ENCODE measurements at regions not wholly inside any gene's neighbourhood (a gene's known extent, or its start where the extent isn't known, plus 50 kb on each side); places are given as distances from the start of the nearest gene placed in this dataset.
"Not testable (repeated sequence)": the region's sequence is repeated elsewhere in the genome, so short reads cannot be mapped to it uniquely, and the experiment has no call there.

DNA sequence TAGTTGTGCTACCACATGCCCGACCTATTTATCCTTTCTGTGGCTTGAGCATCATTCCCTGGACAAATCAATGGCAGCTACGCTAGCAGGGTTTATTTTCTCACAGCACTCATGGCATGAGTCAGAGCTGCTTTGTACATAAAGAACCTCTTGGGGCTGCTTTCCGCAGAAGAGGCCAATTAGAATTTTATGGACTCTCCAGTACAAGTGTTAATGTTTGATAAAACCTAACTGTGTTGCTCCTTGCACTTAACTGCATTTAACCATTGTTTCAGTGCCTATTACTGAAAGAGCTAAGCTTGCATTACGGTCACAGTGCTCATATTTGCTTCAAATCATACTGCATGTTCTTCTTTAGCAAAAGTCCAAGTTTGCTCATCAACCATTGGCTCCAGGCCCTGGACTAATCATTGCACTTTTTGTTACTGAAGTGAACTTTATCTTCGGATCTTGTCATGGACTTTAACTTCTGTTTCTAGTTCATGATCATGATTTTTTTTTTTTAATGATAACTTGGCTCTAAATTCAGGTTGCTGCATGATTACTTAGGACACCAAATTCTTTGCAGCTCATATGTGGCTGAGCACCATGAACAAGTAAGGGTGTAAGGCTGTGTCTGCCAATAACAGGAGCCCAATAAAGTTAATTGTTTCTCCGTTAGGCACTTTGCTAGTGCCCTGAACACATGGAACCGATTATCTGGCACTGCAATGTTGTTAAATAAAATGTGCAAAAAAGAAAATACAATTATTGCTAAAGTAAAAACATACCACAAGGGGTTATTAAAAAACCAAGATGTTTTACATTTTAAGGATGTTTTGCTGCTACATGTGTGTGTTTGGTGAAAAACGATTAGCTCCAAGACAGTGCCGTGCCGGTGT, 492.2 kb downstream of the KCNJ2 start:
- DNase-seq: peak; percentile 90

DNA sequence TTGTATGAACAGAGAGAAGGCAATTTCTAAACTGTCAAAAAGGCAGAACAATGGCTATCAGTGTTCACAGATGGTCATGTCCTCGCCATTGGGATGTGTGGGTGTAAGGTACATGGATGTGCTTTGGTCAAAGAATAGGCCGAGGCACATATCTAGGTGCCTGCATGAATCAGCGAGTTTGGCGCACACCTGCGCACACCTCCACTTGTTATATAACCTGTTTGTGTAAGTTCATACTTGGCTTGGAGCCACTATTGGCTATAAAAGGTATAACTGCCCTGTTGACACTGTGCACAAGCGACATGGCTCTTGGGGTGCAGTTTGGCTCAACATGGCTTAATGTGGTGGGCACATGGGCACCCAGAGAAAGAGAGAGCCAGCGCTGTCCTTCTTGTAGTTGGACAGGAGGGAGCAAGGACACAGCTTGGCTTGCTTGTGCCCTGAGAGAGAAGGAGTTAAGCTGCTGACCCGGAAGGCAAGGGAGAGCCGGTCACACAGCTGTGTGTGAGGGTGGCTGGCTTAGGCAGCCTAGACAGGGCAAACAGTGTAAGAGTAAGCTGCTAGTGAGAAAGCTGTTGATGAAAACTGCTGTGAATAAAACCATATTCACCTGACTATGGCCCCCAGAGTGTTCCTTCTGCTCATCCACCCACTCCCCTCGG, 499.1 kb downstream of the KCNJ2 start:
- no peak for DNase-seq

DNA sequence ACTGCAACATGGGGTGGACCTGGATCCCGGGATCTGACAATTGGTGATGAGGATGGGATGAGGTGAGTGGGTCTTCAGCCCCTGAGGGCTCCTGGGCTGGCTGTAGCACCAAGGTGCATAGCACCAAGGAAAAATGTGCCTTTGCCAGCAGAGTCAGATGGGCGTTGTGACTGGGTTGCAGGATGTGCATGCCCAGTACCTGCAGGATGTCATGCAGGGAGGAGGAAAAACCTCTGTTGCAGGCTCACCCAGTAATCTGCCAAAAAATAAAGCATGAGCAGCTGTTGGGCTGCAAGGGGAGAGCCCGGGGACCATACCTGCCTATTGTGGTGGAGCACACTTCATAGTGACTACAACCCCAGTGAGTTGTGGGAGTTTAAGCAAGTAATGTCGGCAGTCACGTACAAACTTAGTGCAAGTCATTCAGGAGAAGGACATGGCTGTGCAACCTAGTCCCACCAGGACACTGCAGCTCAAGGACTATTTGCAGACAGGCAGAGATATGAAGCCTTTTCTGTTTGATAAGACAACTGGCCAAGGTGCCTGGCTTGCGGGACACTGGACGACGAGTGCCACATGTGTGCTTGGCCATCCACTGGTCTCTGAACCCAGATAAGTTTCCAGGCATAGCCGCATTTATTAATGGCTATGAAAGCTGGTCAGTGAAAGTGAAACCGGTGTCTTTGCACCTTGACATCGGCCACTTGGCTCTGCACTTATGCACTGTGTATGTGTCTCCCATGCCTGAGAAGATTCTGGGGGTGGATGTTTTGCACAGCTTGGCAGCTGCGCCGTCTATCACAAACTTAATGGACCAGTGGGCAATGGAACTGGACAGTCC, 499.8 kb downstream of the KCNJ2 start:
- DNase-seq: no peak

DNA sequence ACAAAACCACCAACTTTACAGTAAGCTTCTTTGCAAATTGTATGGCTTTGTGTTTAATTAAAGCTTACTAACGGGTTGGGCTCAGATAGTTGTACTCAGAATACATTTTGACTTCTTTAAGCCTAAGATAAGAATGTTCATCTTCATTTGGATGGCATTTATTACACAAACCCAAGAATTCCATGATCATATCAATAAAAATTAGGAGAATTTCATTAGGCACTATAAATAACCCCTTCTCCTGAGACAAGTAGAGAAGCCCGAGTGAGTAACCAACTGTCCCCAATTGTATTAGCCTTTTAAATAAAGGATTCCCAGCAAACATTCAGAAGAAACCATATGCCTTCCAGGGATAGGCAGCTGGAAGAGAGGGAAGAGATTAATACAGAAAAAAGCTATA, 504.7 kb downstream of the KCNJ2 start:
- DNase-seq: no peak

DNA sequence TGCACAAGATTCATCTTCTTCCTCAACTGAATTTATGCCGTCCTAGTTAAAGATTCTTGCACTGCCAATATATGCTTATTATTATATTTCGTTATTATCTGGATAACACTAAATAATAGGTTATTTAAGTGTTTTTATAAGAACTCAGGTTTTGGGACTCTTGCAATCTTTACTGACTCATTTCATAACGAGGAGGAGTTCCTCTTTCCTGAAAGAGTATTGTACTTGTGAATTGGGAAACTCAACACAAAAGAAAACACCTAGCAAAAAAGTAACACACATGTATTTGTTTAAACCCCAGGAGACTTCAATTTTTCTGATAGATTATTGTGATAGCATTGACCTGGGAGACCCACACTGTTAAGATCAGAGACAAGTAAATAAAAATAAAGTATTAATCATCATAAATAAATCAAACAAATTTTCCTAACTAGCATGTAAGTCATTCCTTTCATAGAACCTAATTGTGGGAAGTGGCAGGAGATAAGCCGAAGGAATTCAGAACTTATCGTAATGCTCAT, 505.8 kb downstream of the KCNJ2 start:
- DNase-seq: no peak

DNA sequence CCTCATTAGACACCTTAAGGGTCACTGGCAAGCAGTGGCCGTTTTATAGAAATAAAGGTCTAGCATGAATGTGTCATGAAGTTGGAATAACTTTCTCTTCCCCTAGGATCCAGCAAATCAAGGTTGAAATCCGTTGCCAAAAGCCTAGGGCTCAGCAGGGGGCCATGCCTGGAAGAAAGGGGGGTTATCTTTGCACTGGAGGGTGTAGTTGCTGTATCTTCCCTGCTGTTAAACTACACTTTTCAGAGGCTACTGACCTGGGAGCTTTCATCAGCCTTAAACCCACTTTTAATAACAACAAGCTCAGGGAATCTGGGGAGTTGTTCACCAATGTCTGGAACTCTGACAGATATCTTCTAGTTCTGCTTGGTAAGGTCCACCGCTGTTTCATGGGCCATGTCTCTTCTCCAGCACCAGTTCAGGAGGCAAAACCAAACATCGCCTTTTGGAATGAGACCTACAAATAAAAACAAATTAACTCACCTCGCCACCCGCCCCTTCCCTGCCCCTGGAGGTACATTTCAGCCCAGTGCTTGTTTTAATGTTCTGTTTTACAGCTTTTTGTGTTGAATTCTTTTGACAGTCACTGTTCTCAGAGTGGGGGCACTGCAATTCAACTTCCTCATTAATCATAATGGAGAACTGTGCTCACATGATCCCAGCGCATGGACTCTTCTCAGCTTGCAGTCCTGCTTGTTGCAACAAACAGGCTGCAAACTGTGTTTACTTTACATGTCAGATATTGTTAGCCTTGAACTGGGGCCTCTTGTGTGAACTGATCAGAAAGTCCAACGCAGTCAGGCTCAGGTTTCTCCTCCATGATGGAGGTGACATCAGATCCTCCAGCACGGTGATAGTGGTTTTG, 508.7 kb downstream of the KCNJ2 start:
- DNase-seq: no peak

DNA sequence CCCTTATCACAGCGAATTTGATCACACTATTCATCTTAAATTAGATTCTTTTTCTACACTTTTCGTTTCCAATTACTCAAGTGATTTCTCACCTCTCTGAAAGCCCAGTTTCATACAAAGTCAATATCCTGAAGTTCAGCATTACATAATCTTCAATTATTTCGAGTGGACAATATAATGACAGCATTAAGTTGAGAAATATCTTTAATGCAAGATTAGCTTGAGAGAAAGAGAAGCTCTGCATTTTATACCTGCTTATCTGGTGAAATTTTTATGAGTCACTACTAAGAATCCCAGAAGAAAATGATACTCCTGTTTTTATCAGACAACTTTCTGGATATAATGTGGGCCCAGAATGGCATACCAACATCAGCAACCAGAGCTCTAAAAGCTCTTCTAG, 509.6 kb downstream of the KCNJ2 start:
- DNase-seq: no peak

DNA sequence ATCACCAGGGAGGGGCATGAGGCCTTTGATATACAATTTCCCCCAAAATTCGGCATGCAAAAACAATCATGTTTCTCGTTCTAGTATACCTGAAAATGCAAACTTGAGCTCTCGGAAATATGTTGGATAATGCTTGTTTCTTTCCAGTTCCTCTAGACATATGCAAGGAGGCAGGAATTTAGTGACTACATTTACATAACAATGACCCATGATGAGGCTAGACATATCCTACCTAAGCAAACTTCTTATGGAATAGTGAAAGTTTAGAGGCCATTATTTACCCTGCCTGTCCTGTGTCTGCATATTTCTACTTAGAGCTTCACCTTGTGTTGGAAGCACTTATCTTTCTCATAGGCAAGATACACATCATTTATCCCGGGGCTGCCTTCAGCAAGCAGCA, 514.6 kb downstream of the KCNJ2 start:
- no peak for DNase-seq

DNA sequence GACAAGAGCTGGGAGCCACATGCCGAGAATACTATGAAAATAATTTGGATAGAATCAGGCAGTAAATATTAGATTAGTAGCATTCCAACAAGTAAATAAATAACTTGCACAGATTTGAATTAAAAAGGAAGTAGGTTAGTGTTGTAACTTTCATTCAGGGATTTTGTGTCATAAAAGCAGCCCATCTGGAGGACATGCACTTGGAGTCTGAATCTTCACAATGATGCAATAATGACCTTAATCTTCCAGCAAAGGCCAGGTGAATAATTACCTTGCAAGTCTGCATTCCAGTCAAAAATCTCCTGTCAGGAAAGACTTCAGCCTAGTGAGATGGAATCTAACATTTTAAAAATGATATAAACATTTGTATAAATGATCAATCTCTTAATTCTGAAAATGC, 518.1 kb downstream of the KCNJ2 start:
- DNase-seq: no peak

DNA sequence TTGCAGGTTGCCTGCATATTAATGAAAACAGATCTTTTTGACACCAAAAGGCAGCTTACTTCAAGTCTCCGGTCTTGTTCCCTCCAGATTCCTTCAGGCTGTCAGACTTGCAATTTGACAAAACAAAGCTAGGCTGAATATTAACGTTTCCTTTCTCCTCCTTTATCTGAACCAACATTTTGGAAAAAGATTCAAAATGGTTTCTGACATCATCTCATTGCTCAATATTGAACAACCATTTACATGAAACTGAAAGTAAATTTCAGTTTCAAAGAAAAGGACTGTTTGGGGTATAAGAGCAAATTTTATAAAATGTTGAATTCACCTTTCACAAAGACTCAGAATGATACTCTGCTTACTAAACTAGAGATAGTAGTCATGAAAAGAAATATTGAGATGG, 521.8 kb downstream of the KCNJ2 start:
- DNase-seq: no peak

DNA sequence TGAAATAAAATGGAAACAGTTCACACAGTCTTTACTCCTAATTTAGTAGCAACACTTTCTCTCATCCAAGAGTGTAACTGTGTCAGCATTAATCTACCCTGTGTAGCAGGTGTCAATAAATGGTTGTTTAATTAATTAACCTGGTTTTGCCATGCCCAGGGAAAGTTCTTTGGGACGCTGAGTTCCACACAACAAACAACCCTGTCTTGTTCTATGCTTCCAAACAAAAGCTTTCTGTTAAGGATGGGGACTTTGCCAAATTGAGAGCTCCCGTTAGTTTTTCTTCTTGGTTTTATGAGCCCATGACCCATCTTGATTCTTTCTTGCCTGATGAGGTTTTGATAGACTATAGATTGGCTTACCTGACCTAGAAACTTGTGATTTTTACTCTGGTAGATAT, 530.1 kb downstream of the KCNJ2 start:
- DNase-seq: no peak

DNA sequence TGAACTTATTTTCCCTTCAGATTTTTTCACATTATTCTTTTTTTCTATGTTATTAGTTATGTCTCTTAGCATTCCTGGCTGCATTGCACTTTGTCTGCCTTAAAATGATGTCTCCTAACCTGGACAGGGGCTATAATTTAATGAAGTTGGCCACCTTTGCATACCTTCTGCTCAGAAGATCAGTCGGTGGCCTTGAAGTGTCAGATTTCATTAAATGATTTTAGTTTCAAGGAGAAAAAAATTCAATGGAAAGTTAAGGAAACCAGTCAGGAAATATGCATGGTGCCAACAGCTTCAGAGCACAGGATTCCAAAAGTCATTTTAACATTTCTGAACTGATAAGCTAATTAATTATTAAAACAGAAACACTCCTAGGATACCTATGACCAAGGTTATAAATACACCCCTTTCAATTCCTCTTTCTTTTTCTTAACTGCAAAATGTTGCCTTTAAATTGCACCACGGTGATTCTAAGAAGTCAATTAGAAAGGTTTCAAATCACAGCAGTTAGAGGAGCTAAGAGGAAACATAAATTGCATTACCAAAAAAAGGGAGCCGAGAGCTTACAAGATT, 533.4 kb downstream of the KCNJ2 start:
- no peak for DNase-seq

DNA sequence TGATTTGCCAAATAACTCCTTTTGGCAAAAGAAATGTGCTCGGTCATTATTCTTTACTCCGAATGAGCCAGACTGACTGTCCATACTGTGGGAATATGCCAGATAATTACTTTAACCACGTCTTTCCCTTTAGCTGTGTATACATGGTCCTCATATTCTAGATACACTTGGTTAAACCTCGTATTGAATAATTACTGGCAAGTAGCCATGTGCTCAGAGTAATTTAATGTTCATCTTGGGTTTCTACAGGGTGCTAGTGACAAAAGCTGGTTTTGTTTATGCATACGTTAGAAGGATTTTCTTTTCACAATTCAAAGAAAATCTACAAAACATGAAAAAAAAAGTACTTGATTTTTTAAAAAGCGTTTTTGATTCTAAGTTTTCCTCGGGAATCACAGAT, 540.3 kb downstream of the KCNJ2 start:
- no peak for DNase-seq

DNA sequence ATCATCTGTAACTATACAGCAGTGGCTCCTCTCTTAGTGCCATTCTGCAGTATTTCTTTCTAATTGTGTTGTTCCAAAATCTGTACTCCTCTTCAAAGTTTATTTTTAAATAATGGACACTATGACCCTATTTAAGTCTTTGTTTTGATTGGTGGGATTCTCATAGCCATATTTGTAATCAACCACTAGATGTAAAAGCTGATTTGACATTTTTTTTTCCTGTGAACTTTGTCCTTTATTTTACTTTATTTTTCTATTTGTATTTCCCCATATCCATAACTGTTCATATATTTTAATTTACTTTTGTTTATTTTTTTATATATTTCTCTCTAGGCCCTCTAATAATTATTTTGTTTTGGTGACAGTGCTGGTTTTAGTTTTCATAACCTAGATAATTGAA, 544.4 kb downstream of the KCNJ2 start:
- DNase-seq: no peak

DNA sequence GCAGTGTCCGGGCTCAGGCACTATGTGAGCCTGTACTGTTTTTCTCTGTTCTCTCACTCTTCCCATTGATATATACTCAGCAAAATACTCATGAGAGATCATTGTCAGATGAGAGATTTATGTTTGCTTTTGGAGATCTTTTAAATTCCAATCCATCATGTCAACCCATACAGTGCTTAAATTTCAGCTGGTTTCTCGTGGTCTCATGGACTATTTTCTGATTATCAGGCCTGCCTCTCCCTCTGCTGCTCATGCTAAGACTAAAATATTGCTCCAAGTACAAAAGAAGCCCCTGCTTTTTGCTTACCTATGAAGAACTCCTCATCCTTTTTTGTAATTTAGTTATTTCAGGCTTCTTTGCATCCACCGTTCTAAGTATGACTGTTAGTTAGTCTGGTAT, 547.2 kb downstream of the KCNJ2 start:
- no peak for DNase-seq

DNA sequence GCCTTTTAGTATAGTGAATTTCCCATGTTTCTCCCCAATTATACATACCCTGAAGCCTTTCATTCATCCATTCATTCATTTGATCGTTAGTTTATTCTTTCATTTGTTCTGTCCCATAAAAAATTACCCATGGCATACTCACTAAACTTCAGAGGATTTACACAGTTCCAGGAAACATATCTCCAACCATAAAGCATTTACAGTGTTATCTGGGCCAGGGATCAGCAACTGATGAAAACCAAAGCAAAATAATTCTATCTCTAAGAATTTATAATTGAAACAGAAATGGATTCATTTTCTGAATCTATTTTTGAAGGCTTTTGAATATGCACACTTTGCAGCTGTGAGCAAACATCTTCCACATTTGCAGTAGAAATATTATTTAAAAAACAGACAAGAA, 547.7 kb downstream of the KCNJ2 start:
- DNase-seq: no peak

DNA sequence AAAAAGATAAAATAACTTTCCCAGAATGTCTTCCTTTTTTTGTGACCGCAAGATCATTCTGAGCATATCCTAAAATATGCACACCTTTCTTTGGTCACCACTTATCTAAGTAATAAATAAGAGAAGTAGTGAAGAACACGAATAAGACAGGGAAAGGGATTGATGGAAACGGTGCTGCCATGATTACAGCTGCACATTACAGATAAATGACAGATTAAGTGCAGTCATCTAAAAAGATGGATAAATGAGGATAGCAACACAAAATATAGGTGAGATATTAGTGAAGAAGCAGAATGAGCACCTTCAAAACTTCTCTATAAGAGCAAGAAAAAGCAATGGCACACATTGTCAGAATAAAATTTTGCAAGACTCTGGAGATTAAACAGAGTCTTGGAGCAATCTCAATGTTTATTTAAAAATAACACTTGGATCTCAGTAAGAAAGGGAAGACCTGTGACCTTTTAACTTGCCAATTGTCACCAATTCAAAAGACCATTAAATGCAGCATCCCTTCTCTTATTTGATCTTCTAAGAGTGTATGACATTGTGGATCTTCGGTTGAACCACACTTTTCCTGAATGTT, 567.1 kb downstream of the KCNJ2 start:
- no peak for DNase-seq

DNA sequence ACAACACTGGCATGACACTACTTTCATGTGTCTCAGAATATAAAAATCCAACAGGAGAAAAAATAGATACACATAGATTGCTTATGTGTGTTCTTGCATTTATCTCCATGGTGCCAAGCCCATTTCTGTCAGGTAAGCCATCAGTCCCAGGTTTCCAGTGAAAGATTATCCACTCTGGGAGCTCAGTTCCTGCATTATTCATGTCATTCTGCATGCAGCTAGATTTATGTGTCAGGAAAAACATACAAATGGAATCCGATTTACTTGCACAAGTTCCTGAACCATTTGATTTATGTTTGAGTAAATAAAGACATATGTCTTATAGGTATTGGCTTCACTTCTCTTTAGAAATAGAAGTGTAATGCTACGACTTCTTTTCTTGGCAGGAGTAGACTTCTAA, 569.7 kb downstream of the KCNJ2 start:
- no peak for DNase-seq

DNA sequence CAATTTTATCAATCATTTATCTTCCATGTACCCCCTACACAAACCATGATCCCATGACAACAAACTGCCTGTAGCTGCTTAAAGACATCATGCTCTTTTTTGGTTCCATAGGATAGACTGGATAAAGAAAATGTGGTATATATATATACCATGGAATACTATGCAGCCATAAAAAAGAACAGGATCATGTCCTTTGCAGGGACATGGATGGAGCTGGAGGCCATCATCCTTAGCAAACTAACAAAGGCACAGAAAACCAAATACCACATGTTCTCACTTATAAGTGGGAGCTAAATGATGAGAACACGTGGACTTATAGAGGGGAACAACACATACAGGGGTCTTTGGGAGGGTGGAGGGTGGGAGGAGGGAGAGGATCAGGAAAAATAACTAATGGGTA, 577.2 kb downstream of the KCNJ2 start:
- DNase-seq: not testable (repeated sequence)

DNA sequence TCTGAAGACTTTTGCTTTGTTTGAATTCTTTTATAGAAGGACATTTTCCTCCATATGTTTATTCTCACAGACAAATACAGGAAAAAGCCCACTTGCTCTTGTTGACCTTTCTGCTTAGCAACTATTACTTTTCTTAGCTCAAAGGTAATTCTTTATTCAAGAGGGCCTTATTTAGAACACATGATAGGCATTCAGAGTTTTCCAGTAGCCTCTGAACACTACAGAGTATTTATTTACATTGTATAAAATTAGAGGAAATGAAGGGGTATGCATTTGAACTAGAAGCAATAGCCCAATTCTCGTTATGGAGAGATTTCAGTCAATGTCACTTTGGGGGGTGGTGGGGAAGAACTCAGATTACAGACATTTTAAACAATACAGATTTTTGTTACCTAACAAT, 581.7 kb downstream of the KCNJ2 start:
- DNase-seq: no peak

DNA sequence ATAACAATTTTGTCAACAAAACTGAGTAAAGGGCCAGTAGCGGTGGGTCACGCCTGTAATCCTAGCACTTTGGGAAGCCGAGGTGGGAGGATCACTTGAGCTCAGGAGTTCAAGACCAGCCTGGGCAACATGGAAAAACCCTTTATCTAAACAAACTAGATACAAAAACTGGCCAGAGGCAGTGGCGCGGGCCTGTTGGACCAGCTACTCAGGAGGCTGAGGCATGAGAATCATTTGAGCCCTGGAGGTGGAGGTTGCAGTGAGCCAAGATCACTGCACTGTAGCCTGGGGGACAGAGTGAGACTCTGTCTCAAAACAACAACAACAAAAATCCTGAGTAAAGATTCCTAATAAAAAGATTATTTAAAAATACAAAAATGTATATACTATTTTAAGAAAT, 583.1 kb downstream of the KCNJ2 start:
- not testable (repeated sequence) for DNase-seq

Data from NCI-H1436 treated with DMSO at 0.1 percent for 48 hours (cell line).